22Rv1 (cell line): ENCODE measurements at regions not wholly inside any gene's neighbourhood (a gene's known extent, or its start where the extent isn't known, plus 50 kb on each side); places are given as distances from the start of the nearest gene placed in this dataset.

Experiments
- CTCF ChIP-seq: fragments of 450-650 bp; IDR thresholded peaks from 2 replicates; pipeline ENCODE4 v1.5.1; 2017; ENCODE audit warnings: mild to moderate bottlenecking
- ZFX ChIP-seq: fragments of 450-650 bp; IDR thresholded peaks from 2 replicates; pipeline ENCODE4 v1.6.1; 2017; ENCODE audit warnings: antibody characterized with exemption, borderline replicate concordance

GRCh38 chr2:136384531-136385303 is 266.8 kb upstream of the CXCR4 start:
- TF ChIP-seq CTCF (peak; percentile 44), ZFX (no peak)
